GM12878 (cell line): ENCODE measurements at regions not wholly inside any gene's neighbourhood (a gene's known extent, or its start where the extent isn't known, plus 50 kb on each side); places are given as distances from the start of the nearest gene placed in this dataset.

Experiments used
- RELA ChIP-seq: fragments of 450-650 bp; IDR thresholded peaks from 2 replicates; pipeline ENCODE4 v1.8.0; 2014; ENCODE audit warnings: borderline replicate concordance; ENCODE audit not compliant: partially characterized antibody
- SUZ12 ChIP-seq: fragments of 200-600 bp; sonication (generic); IDR thresholded peaks from one replicate; pipeline ENCODE4 v1.6.1; 2018; ENCODE audit warnings: antibody characterized with exemption, mild to moderate bottlenecking; ENCODE audit not compliant: unreplicated experiment
- USF2 ChIP-seq: IDR thresholded peaks from 2 replicates; pipeline ENCODE4 v1.6.1; 2011; ENCODE audit warnings: low read depth, low read length, improper control_type of control experiment, borderline replicate concordance
- ZBTB4 ChIP-seq: fragments of 450-650 bp; formaldehyde crosslinking; IDR thresholded peaks from 2 replicates; pipeline ENCODE4 v1.4.0; 2022; ENCODE audit warnings: mild to moderate bottlenecking, moderate library complexity
- ZNF592 ChIP-seq: fragments of 450-650 bp; IDR thresholded peaks from 2 replicates; pipeline ENCODE4 v1.6.1; 2017; ENCODE audit warnings: mild to moderate bottlenecking, moderate library complexity

- TF ChIP-seq ZBTB4 (no peak), RELA (no peak), USF2 (no peak), ZNF592 (no peak), SUZ12 (no peak)
Measured at GRCh38 chr16:65480281-65481091, 358.6 kb upstream of the CDH11 start (continued).
